GM12874 (cell line): ENCODE measurements at regions not wholly inside any gene's neighbourhood (a gene's known extent, or its start where the extent isn't known, plus 50 kb on each side); places are given as distances from the start of the nearest gene placed in this dataset.

Source experiments
- TF ChIP-seq, protein P1 (sequence below): IDR thresholded peaks from 2 replicates; pipeline ENCODE4 v1.5.1; 2011; ENCODE audit warnings: low read depth, mild to moderate bottlenecking, control low read depth, low read length, moderate library complexity; ENCODE audit not compliant: insufficient read depth

DNA sequence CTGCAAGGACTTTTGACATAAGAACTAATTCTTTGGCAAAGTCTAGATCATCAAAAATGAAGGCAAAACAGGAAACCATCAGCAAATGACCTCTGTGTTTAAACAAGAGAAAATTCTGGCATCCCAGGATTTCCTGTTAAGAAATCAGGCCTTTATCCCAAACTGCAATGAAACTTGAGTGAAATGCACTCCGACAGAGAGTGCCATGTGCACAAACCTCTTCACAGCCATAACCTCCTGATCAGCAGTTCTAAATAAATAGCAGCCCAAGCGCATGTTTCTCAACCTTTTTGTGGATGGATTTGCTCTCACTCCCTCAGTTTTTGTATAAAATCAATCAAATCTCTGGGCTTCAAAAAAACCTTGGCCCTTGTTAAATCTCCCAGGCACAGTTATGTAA lies 107.7 kb upstream of the EEPD1 start:
- TF ChIP-seq, protein P1, sequence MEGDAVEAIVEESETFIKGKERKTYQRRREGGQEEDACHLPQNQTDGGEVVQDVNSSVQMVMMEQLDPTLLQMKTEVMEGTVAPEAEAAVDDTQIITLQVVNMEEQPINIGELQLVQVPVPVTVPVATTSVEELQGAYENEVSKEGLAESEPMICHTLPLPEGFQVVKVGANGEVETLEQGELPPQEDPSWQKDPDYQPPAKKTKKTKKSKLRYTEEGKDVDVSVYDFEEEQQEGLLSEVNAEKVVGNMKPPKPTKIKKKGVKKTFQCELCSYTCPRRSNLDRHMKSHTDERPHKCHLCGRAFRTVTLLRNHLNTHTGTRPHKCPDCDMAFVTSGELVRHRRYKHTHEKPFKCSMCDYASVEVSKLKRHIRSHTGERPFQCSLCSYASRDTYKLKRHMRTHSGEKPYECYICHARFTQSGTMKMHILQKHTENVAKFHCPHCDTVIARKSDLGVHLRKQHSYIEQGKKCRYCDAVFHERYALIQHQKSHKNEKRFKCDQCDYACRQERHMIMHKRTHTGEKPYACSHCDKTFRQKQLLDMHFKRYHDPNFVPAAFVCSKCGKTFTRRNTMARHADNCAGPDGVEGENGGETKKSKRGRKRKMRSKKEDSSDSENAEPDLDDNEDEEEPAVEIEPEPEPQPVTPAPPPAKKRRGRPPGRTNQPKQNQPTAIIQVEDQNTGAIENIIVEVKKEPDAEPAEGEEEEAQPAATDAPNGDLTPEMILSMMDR: no peak

DNA sequence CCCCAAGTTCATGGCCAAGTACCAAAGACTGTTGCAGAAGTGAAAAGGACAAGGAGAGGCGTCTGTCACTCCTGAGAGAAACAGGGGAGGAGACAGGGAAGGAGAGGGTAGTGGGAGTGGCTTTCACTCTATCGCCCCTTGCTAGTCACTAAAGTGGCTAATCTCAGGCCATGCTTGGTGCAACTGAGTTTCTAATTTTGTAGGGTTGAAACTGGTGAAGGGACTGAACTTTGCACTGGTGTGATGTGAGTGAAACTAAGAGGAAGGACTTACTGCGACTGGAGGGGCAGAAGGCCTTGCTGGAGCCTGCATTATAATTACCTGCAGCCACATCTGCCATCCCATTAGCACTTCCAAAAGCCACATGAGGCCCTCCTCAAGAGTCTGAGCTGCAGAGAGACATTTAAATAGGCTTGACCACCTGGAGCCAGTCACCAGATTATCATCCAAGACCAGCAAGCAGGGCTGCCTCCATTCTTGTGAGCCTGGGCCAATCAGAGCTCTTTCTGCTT lies 107.2 kb upstream of the EEPD1 start:
- TF ChIP-seq, protein P1: no peak

DNA sequence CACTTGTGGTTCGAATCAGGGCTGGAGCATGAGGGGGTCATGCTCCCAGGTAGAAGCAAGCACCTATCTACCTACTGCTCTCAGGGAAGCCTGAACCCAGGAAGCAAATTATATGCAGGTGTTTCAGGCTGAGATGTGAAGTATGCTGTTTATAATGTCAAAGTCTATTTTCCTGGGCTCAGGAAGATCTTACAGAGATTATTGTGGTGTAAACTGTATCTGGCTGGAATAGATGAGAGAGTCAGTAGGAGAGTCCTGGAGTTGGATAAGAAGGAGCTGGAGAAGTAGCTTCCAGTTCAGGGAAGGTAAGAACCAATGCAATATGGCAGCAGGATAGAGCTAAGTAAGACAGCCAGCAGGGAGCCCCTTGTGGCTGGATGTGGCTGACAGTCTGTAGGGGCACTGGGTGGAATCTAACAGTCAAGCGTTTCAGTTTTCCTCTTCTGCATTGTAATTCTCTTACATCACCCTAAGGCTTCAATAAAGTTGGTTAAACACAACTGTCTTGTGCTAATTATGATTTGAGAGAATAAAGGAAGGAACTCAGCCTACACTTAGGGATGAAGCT lies 105.9 kb upstream of the EEPD1 start:
- TF ChIP-seq, protein P1: peak; percentile 33; the same call in 1 of the 2 replicates

DNA sequence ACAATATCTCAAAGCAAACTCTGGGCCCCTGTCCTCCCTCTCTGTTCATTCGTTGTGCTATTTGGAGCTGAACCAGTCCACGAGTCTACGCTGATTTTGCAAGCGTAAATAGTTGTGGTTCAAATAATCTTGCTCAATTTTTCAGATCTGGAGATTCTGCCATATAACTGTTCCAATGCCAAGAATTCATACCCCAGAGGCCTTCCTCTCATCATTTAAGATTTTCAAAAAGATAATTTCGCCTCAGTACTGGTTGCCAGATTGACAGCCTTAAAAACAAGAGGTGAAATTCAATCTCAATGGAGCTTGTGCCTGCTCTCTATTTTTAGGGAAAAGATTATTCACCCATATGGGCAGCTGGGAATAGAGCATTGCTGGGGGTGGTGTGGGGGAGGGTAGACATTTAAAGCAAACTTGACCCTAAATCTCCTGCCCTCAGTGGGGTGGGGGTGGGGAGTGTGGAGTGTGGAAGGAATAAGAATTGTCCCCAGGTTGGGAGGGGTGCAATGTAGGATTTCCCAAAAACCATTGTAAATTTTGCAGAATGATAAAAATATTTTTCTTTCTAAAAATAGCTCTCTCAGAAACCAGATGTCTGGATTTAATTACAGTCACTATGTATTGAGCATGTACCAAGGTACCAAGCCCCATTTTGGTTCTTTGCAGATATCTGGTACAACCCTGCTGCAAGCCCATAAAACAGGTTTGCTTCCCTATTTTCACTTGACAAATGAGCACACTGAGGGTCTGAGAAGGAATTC lies 104.7 kb upstream of the EEPD1 start:
- TF ChIP-seq, protein P1: no peak

DNA sequence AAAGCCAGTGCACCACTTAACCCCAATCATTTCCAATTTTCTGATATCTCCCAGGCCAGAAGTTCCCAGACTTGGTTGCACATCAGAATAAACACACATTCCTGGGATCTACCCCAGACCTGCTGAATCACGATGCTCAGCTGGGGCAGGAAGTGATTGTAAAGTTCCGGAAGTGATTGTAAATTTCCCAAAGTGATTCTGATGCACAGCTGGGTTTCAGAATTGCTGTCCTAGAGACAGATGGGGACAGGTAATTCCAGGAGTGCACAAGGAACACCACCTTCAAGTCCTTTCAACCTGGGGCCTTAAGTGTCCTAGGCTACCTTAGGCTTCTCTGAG lies 104.2 kb upstream of the EEPD1 start:
- TF ChIP-seq, protein P1: no peak

DNA sequence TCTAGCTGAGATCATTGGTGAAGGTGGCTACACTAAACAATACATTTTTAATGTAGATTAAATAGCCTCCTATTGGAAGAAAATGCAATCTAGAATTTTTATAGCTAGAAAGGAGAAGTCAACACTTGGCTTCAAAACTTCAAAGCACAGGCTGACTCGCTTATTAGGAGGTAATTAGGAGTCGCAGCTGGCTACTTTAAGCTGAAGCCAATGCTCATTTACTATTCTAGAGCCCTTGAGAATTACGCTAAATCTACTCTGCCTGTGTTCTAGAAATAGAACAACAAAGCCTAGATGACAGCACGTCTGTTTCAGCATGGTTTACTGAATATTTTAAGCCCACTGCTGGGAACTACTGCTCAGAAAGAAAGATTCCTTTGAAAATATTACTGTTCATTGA lies 101.6 kb upstream of the EEPD1 start:
- TF ChIP-seq, protein P1: no peak

DNA sequence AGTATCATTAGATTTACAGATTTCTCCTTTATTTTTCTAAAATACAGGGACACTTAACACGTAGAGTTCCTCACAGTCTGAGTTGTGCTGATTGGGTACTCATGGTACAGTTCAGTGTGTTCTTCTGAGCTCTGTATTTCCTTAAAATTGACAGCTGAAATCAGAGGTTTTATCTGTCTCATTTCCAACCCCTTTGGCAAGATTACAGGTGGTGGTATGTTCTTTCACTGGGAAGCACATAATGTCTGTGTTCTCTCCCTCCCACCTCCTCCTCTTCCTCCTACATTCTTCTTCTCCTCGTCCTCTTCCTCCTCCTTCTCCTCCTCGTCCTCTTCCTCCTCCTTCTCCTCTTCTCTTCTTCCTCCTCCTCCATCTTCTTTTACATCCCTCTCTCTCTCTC lies 99.5 kb upstream of the EEPD1 start:
- TF ChIP-seq, protein P1: no peak
